Right atrium auricular region (tissue), 2 donors: ENCODE measurements at regions not wholly inside any gene's neighbourhood (a gene's known extent, or its start where the extent isn't known, plus 50 kb on each side); places are given as distances from the start of the nearest gene placed in this dataset.
"Not testable (repeated sequence)": the region's sequence is repeated elsewhere in the genome, so short reads cannot be mapped to it uniquely, and the experiment has no call there.

Experiments used
- DNase-seq: peaks from one replicate; pipeline ENCODE4 v3.0.0-alpha.2; 2019; ENCODE audit warnings: low spot score
- H3K27ac ChIP-seq, 2 donors: fragments of 200-600 bp; sonication (generic); 1 replicate in 1 of 2; 2 replicates in 1 of 2; pipeline ENCODE4 v1.5.1; 2016 to 2019
- H3K27me3 ChIP-seq, 2 donors: fragments of 200-600 bp; sonication (generic); one replicate each; pipeline versions ENCODE4 v1.5.1 to v1.6.0; 2017 to 2019
- H3K36me3 ChIP-seq: fragments of 200-600 bp; sonication (generic); one replicate; pipeline ENCODE4 v1.5.1; 2016
- H3K4me1 ChIP-seq, 2 donors: fragments of 200-600 bp; sonication (generic); one replicate each; pipeline versions ENCODE4 v1.5.1 to v1.6.0; 2017 to 2019
- H3K4me3 ChIP-seq, 2 donors: fragments of 200-600 bp; sonication (generic); 1 replicate in 1 of 2; 2 replicates in 1 of 2; pipeline ENCODE4 v1.5.1; 2017 to 2019; ENCODE audit warnings: mild to moderate bottlenecking in 1 of 2, moderate library complexity in 1 of 2
- H3K9me3 ChIP-seq, 2 donors: fragments of 200-600 bp; sonication (generic); one replicate each; pipeline ENCODE4 v1.5.1; 2019
- CTCF ChIP-seq, 2 donors: fragments of 200-600 bp; sonication (generic); IDR thresholded peaks; one replicate each; pipeline ENCODE4 v1.5.1; 2019; ENCODE audit warnings: antibody characterized with exemption in 2 of 2

- no peak for TF ChIP-seq CTCF (IDR thresholded peaks at IDR 0.05)
- no peak overlapping the region for H3K27ac ChIP-seq
- H3K36me3 ChIP-seq, result no peaks in the 10 kb centered on the region
Observed at GRCh38 chr3:162729686-162730085, 1233.1 kb downstream of the OTOL1 start.

GRCh38 chr3:162731961-162732360, 1235.4 kb downstream of the OTOL1 start:
- H3K4me1 ChIP-seq, H3K9me3 ChIP-seq, H3K27ac ChIP-seq, H3K4me3 ChIP-seq, H3K27me3 ChIP-seq, H3K36me3 ChIP-seq, DNase-seq: not testable (repeated sequence)

More at GRCh38 chr3:162729686-162730085, 1233.1 kb downstream of the OTOL1 start:
- Histone ChIP-seq H3K9me3 (no peaks in the 10 kb centered on the region), H3K27me3 (no peaks in the 10 kb centered on the region), H3K4me1 (no peaks in the 10 kb centered on the region), H3K4me3 (no peak overlapping the region)
- DNase-seq, result no peak

- Histone ChIP-seq H3K4me1 (no peaks in the 10 kb centered on the region), H3K27me3 (no peaks in the 10 kb centered on the region), H3K27ac (no peak overlapping the region), H3K9me3 (no peaks in the 10 kb centered on the region), H3K4me3 (no peak overlapping the region), H3K36me3 (no peaks in the 10 kb centered on the region)
- no peak for TF ChIP-seq CTCF (IDR thresholded peaks at IDR 0.05)
- DNase-seq, result no peak
Observed at GRCh38 chr3:162738784-162739183, 1242.2 kb downstream of the OTOL1 start.

GRCh38 chr3:162740941-162741596, 1244.5 kb downstream of the OTOL1 start:
- no peak overlapping the region for H3K4me3 ChIP-seq
- no peaks in the 10 kb centered on the region for H3K9me3 ChIP-seq
- no peaks in the 10 kb centered on the region for H3K27me3 ChIP-seq
- no peaks in the 10 kb centered on the region for H3K36me3 ChIP-seq
- TF ChIP-seq CTCF (IDR thresholded peaks at IDR 0.05), result no peak
- H3K4me1 ChIP-seq, result no peaks in the 10 kb centered on the region
- no peak overlapping the region for H3K27ac ChIP-seq
- DNase-seq, result no peak

- Histone ChIP-seq H3K27ac (no peak overlapping the region), H3K9me3 (no peaks in the 10 kb centered on the region), H3K4me3 (no peak overlapping the region), H3K27me3 (no peaks in the 10 kb centered on the region), H3K4me1 (no peaks in the 10 kb centered on the region), H3K36me3 (no peaks in the 10 kb centered on the region)
- DNase-seq, result no peak
- TF ChIP-seq CTCF (IDR thresholded peaks at IDR 0.05), result no peak
Observed at GRCh38 chr3:162742159-162742717, 1245.6 kb downstream of the OTOL1 start.

GRCh38 chr3:162743091-162743490, 1246.5 kb downstream of the OTOL1 start:
- Histone ChIP-seq H3K27me3 (no peaks in the 10 kb centered on the region), H3K36me3 (no peaks in the 10 kb centered on the region), H3K4me3 (no peak overlapping the region), H3K9me3 (no peaks in the 10 kb centered on the region), H3K4me1 (no peaks in the 10 kb centered on the region), H3K27ac (no peak overlapping the region)
- no peak for DNase-seq
- no peak for TF ChIP-seq CTCF (IDR thresholded peaks at IDR 0.05)
